ENCODE measurements at regions not wholly inside any gene's neighbourhood (a gene's known extent, or its start where the extent isn't known, plus 50 kb on each side); places are given as distances from the start of the nearest gene placed in this dataset.
"Not testable (repeated sequence)": the region's sequence is repeated elsewhere in the genome, so short reads cannot be mapped to it uniquely, and the experiment has no call there.

GRCh38 chr1:239985044-239985443 lies 106.6 kb upstream of the FMN2 start:
- no peak for DNase-seq (ENCODE audit: low read depth in 1 of 2, low spot score in 1 of 2)
- TF ChIP-seq CTCF (IDR thresholded peaks at IDR 0.05; ENCODE audit: insufficient read depth, low read length) (no peak), GABPA (IDR thresholded peaks at IDR 0.05; ENCODE audit: low read depth) (no peak), SPI1 (IDR thresholded peaks at IDR 0.05; ENCODE audit: borderline replicate concordance, low read depth) (no peak), REST (IDR thresholded peaks at IDR 0.05; ENCODE audit: insufficient replicate concordance, low read depth) (no peak), POLR2AphosphoS5 (IDR thresholded peaks at IDR 0.05; ENCODE audit: low read depth) (no peak)

GRCh38 chr1:239987103-239987745 lies 104.5 kb upstream of the FMN2 start:
- DNase-seq (ENCODE audit: low read depth in 1 of 2, low spot score in 1 of 2) = peak; percentile 12 to 19
- TF ChIP-seq REST (IDR thresholded peaks at IDR 0.05; ENCODE audit: insufficient replicate concordance, low read depth) (no peak), SPI1 (IDR thresholded peaks at IDR 0.05; ENCODE audit: borderline replicate concordance, low read depth) (no peak), GABPA (IDR thresholded peaks at IDR 0.05; ENCODE audit: low read depth) (no peak), CTCF (IDR thresholded peaks at IDR 0.05; ENCODE audit: insufficient read depth, low read length) (no peak), POLR2AphosphoS5 (IDR thresholded peaks at IDR 0.05; ENCODE audit: low read depth) (no peak)
- Histone ChIP-seq H3K4me3 (replicated peaks; ENCODE audit: insufficient read depth, low read length) (no peak overlapping the region), H3K27ac (replicated peaks) (no peak overlapping the region), H3K27me3 (ENCODE audit: insufficient read depth, poor library complexity, severe bottlenecking) (no peaks in the 10 kb centered on the region)

More at GRCh38 chr1:239985044-239985443, 106.6 kb upstream of the FMN2 start:
- Histone ChIP-seq H3K27me3 (ENCODE audit: insufficient read depth, poor library complexity, severe bottlenecking) (no peaks in the 10 kb centered on the region), H3K4me3 (replicated peaks; ENCODE audit: insufficient read depth, low read length) (no peak overlapping the region), H3K27ac (replicated peaks) (no peak overlapping the region)

- H3K27ac ChIP-seq (replicated peaks) = no peak overlapping the region
- H3K27me3 ChIP-seq (ENCODE audit: insufficient read depth, poor library complexity, severe bottlenecking) = no peaks in the 10 kb centered on the region
- no peak for TF ChIP-seq GABPA (IDR thresholded peaks at IDR 0.05; ENCODE audit: low read depth)
- TF ChIP-seq CTCF (IDR thresholded peaks at IDR 0.05; ENCODE audit: insufficient read depth, low read length) = no peak
- TF ChIP-seq REST (IDR thresholded peaks at IDR 0.05; ENCODE audit: insufficient replicate concordance, low read depth) = no peak
- TF ChIP-seq POLR2AphosphoS5 (IDR thresholded peaks at IDR 0.05; ENCODE audit: low read depth) = no peak
- TF ChIP-seq SPI1 (IDR thresholded peaks at IDR 0.05; ENCODE audit: borderline replicate concordance, low read depth) = no peak
- DNase-seq (ENCODE audit: low read depth in 1 of 2, low spot score in 1 of 2) = no peak
- H3K4me3 ChIP-seq (replicated peaks; ENCODE audit: insufficient read depth, low read length) = no peak overlapping the region
Measured at GRCh38 chr1:239989990-239990389, 101.7 kb upstream of the FMN2 start.

GRCh38 chr1:239992566-239992965 lies 99.1 kb upstream of the FMN2 start:
- not testable (repeated sequence) for H3K4me3 ChIP-seq (replicated peaks; ENCODE audit: insufficient read depth, low read length); DNase-seq (ENCODE audit: low read depth in 1 of 2, low spot score in 1 of 2); H3K27ac ChIP-seq (replicated peaks)
- H3K27me3 ChIP-seq (ENCODE audit: insufficient read depth, poor library complexity, severe bottlenecking) = peaks cover 16% of the 10 kb centered on the region
